ENCODE measurements at regions not wholly inside any gene's neighbourhood (a gene's known extent, or its start where the extent isn't known, plus 50 kb on each side); places are given as distances from the start of the nearest gene placed in this dataset.
A peak's percentile ranks its signal among the peaks of the same experiment; 100 is the strongest.

DNA sequence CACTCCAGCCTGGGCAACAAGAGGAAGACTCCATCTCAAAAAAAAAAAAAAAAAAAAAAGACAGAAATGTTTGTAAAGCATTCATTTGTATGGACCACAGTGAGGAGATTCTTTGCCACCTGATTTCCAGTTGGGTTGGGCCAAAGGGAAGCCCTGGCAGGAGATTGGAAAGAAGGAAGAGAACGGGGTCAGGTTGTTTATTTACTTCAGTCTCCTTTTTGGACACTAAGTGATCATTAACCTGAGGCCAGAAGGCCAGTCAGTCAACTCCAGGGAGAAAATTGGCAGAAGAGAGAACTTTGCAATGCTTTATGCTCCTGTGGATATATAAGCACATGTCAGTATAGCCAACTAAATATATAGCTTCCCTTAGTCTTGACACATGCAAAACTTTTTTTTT is 85.9 kb downstream of the NTMT2 start:
- FAIRE-seq, result no peak
- TF ChIP-seq, protein P1, sequence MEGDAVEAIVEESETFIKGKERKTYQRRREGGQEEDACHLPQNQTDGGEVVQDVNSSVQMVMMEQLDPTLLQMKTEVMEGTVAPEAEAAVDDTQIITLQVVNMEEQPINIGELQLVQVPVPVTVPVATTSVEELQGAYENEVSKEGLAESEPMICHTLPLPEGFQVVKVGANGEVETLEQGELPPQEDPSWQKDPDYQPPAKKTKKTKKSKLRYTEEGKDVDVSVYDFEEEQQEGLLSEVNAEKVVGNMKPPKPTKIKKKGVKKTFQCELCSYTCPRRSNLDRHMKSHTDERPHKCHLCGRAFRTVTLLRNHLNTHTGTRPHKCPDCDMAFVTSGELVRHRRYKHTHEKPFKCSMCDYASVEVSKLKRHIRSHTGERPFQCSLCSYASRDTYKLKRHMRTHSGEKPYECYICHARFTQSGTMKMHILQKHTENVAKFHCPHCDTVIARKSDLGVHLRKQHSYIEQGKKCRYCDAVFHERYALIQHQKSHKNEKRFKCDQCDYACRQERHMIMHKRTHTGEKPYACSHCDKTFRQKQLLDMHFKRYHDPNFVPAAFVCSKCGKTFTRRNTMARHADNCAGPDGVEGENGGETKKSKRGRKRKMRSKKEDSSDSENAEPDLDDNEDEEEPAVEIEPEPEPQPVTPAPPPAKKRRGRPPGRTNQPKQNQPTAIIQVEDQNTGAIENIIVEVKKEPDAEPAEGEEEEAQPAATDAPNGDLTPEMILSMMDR (IDR thresholded peaks at IDR 0.05; ENCODE audit: insufficient read depth, missing control alignments), result no peak
- DNase-seq (ENCODE audit: insufficient read length, low spot score), result no peak

DNA sequence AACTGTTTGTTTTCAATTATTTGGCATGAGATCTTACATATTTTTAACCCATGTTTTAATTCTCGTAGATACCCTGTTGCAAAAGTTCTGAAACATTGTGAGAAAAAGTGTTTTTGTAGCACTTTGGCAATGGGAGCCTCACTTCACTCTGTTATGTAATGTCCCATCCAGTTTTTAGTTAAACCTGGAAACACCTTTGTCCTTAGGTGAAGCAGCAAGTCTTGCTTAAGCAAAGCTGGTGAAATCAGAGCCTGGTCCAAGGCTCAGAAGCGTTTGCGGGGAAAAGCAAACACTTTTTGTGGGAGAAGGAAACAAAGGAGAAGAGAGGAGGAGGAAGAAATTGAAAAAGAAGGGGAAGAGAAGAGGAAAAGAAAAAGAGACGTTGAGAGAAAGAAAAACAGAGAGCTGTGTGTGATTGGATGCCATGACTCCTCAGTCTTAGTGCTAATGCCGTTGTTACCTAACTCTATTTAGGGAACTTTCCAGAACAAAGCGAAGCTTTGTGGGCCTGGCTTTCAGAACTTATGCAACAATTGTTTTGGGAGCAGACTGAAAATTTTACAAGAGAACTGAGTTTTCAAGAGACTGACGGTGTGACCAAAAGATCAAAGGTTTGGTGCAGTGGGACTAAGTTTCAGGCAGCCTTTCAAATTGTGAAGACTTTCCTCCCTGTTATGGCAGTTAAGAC is 93.1 kb downstream of the NTMT2 start:
- TF ChIP-seq, protein P1 (IDR thresholded peaks at IDR 0.05; ENCODE audit: insufficient read depth, missing control alignments), result no peak
- no peak for DNase-seq (ENCODE audit: insufficient read length, low spot score)
- peak; percentile 53 for FAIRE-seq

DNA sequence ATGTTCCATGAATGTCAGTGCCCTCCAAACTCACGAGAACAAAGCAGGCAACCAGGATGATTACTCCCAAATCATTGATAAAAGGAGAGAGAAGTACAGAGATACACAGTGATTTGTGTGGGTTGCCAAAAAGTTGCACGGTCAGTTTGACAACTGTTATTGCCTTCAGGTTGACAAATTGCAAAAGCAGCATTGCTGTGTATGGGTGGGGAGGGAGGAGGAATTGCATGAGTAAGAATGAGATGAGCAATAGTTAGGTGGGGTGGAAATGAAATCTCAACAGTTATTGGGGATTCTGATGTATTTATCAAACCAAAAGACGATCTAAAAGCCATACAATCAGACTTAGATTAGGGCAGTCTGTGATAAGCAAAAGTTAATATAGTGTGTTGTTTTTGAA is 93.7 kb downstream of the NTMT2 start:
- TF ChIP-seq, protein P1 (IDR thresholded peaks at IDR 0.05; ENCODE audit: insufficient read depth, missing control alignments), result no peak
- DNase-seq (ENCODE audit: insufficient read length, low spot score) (no peak), FAIRE-seq (no peak)

GRCh38 chr1:170240409-170240808 is 94.7 kb downstream of the NTMT2 start:
- FAIRE-seq (no peak), DNase-seq (ENCODE audit: insufficient read length, low spot score) (no peak)
- TF ChIP-seq, protein P1 (IDR thresholded peaks at IDR 0.05; ENCODE audit: insufficient read depth, missing control alignments), result no peak

- TF ChIP-seq, protein P1 (IDR thresholded peaks at IDR 0.05; ENCODE audit: insufficient read depth, missing control alignments), result no peak
- FAIRE-seq (no peak), DNase-seq (ENCODE audit: insufficient read length, low spot score) (no peak)
Observed at GRCh38 chr1:170241266-170241851, 95.6 kb downstream of the NTMT2 start.

- DNase-seq (ENCODE audit: insufficient read length, low spot score) (no peak), FAIRE-seq (no peak)
- TF ChIP-seq, protein P1 (IDR thresholded peaks at IDR 0.05; ENCODE audit: insufficient read depth, missing control alignments), result no peak
Observed at GRCh38 chr1:170247751-170248521, 102.2 kb downstream of the NTMT2 start.

Measured in D721Med (cell line).